SH-SY5Y (cell line): ENCODE measurements at regions not wholly inside any gene's neighbourhood (a gene's known extent, or its start where the extent isn't known, plus 50 kb on each side); places are given as distances from the start of the nearest gene placed in this dataset.

ENCODE experiments used
- GATA2 ChIP-seq: IDR thresholded peaks from 2 replicates; pipeline ENCODE4 v1.6.1; 2011; ENCODE audit warnings: mild to moderate bottlenecking, low read depth, low read length
- GATA3 ChIP-seq: IDR thresholded peaks from 2 replicates; pipeline ENCODE4 v1.6.1; 2011; ENCODE audit warnings: low read depth, mild to moderate bottlenecking, low read length, moderate library complexity

DNA sequence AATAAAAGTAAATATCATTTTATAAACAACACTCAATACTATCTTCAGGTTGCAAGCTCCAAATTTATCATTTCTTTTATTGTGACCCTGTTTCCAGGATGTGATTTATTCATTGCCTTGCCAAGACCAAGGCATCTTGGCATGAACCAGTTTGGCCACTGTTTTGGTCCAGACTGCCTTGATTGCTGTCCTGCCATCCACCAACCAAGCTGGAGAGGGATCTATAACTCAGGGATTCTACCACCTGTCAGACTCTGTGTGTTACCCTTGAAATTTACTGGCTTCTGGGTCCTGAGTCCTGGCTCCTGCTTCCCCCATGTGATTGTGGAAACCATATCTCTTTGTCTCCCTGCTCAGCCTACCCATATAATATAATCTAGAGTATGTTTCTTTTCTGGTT, 343.0 kb downstream of the GPAM start:
- TF ChIP-seq GATA2 (no peak), GATA3 (no peak)
